GM06990 (cell line): ENCODE measurements at regions not wholly inside any gene's neighbourhood (a gene's known extent, or its start where the extent isn't known, plus 50 kb on each side); places are given as distances from the start of the nearest gene placed in this dataset.

Experiments
- DNase-seq: peaks from one replicate; pipeline ENCODE4 v3.0.0-alpha.2; 2011; ENCODE audit not compliant: insufficient read length; ENCODE audit errors: extremely low read depth
- H3K27me3 ChIP-seq: replicated peaks from 2 replicates; pipeline ENCODE4 v1.6.0; 2011; ENCODE audit warnings: low read length; ENCODE audit not compliant: control insufficient read depth, insufficient read depth
- H3K36me3 ChIP-seq: 2 replicates; pipeline ENCODE4 v1.5.1; 2011; ENCODE audit warnings: low read length; ENCODE audit not compliant: control insufficient read depth, insufficient read depth
- H3K4me3 ChIP-seq: replicated peaks from 2 replicates; pipeline ENCODE4 v1.5.1; 2011; ENCODE audit warnings: low read depth, mild to moderate bottlenecking, control low read depth, low read length
- TF ChIP-seq, protein P1 (sequence below): IDR thresholded peaks from 2 replicates; pipeline ENCODE4 v1.5.1; 2011; ENCODE audit warnings: low read length, control low read depth, mild to moderate bottlenecking, inconsistent platforms; ENCODE audit not compliant: insufficient read depth, poor library complexity, severe bottlenecking

DNA sequence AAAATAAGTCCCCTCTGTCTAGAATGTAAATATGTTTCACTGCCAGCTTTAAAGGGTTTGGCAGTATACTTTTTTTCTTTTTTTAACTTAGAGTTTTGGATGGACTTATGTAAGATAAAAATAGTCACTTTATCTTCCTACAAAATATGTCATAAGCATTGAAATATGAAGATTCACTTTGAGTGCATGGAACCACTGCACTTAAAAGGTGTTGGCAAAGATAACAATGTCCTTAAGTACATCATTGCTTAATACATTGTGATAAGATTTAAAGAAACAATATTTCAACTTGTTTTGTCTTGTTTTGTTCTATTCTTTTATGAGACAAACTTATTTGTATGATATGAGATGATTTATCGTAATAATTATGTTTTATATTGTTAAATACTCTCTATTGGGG is 66.3 kb upstream of the NAALADL2 start:
- TF ChIP-seq, protein P1, sequence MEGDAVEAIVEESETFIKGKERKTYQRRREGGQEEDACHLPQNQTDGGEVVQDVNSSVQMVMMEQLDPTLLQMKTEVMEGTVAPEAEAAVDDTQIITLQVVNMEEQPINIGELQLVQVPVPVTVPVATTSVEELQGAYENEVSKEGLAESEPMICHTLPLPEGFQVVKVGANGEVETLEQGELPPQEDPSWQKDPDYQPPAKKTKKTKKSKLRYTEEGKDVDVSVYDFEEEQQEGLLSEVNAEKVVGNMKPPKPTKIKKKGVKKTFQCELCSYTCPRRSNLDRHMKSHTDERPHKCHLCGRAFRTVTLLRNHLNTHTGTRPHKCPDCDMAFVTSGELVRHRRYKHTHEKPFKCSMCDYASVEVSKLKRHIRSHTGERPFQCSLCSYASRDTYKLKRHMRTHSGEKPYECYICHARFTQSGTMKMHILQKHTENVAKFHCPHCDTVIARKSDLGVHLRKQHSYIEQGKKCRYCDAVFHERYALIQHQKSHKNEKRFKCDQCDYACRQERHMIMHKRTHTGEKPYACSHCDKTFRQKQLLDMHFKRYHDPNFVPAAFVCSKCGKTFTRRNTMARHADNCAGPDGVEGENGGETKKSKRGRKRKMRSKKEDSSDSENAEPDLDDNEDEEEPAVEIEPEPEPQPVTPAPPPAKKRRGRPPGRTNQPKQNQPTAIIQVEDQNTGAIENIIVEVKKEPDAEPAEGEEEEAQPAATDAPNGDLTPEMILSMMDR: no peak
- Histone ChIP-seq H3K36me3 (no peaks in the 10 kb centered on the region), H3K27me3 (no peaks in the 10 kb centered on the region), H3K4me3 (no peak overlapping the region)
- no peak for DNase-seq
